ENCODE measurements at regions not wholly inside any gene's neighbourhood (a gene's known extent, or its start where the extent isn't known, plus 50 kb on each side); places are given as distances from the start of the nearest gene placed in this dataset.

- peak in 1 of 2 experiments; percentile 61 for DNase-seq
Measured at GRCh38 chr17:77421630-77421972, 280.8 kb downstream of the SEC14L1 start.

GRCh38 chr17:77422104-77422747 lies 281.5 kb downstream of the SEC14L1 start:
- DNase-seq = no peak

GRCh38 chr17:77422748-77423113 lies 282.0 kb downstream of the SEC14L1 start:
- DNase-seq = no peak

- no peak for DNase-seq
Measured at GRCh38 chr17:77423589-77424451, 283.1 kb downstream of the SEC14L1 start.

GRCh38 chr17:77424585-77425344 lies 284.0 kb downstream of the SEC14L1 start:
- no peak for DNase-seq

- no peak for DNase-seq
Measured at GRCh38 chr17:77425348-77425747, 284.6 kb downstream of the SEC14L1 start.

GRCh38 chr17:77425791-77426641 lies 285.2 kb downstream of the SEC14L1 start:
- no peak for DNase-seq

- no peak for DNase-seq
Measured at GRCh38 chr17:77426676-77427386, 286.1 kb downstream of the SEC14L1 start.

GRCh38 chr17:77427391-77427991 lies 286.7 kb downstream of the SEC14L1 start:
- no peak for DNase-seq

- DNase-seq = no peak
Measured at GRCh38 chr17:77428020-77428748, 287.4 kb downstream of the SEC14L1 start.

- no peak for DNase-seq
Measured at GRCh38 chr17:77428749-77429368, 288.1 kb downstream of the SEC14L1 start.

GRCh38 chr17:77429369-77429968 lies 288.7 kb downstream of the SEC14L1 start:
- no peak for DNase-seq

- peak; percentile 11 to 79 for DNase-seq
Measured at GRCh38 chr17:77429969-77430752, 289.4 kb downstream of the SEC14L1 start.

GRCh38 chr17:77432034-77432661 lies 291.4 kb downstream of the SEC14L1 start:
- no peak for DNase-seq

- no peak for DNase-seq
Measured at GRCh38 chr17:77432742-77433141, 292.0 kb downstream of the SEC14L1 start.

- no peak for DNase-seq
Measured at GRCh38 chr17:77433385-77434135, 292.8 kb downstream of the SEC14L1 start.

GRCh38 chr17:77434136-77435114 lies 293.7 kb downstream of the SEC14L1 start:
- no peak for DNase-seq
